Esophagus squamous epithelium (tissue), 5 donors: ENCODE measurements at regions not wholly inside any gene's neighbourhood (a gene's known extent, or its start where the extent isn't known, plus 50 kb on each side); places are given as distances from the start of the nearest gene placed in this dataset.

Experiments
- DNase-seq: peaks from one replicate; lab custom pipeline; 2025; lab: John Stamatoyannopoulos, UW
- H3K27ac ChIP-seq, 4 donors: fragments of 200-600 bp; sonication (generic); one replicate each; pipeline ENCODE4 v1.5.1; 2016 to 2019; ENCODE audit warnings: mild to moderate bottlenecking in 1 of 4
- H3K27me3 ChIP-seq, 4 donors: fragments of 200-600 bp; sonication (generic); 1 replicate in 3 of 4; 2 replicates in 1 of 4; pipeline versions ENCODE4 v1.5.1 to v1.6.0; 2017 to 2021; ENCODE audit warnings: antibody characterized with exemption in 1 of 4
- H3K36me3 ChIP-seq, 3 donors: fragments of 200-600 bp; sonication (generic); one replicate each; pipeline ENCODE4 v1.5.1; 2016 to 2019
- H3K4me1 ChIP-seq, 3 donors: fragments of 200-600 bp; sonication (generic); one replicate each; pipeline ENCODE4 v1.5.1; 2017 to 2019
- H3K4me3 ChIP-seq, 4 donors: fragments of 200-600 bp; sonication (generic); 1 replicate in 3 of 4; 2 replicates in 1 of 4; pipeline ENCODE4 v1.5.1; 2016 to 2019; ENCODE audit warnings: mild to moderate bottlenecking in 2 of 4, moderate library complexity in 1 of 4
- H3K9me3 ChIP-seq, 3 donors: fragments of 200-600 bp; sonication (generic); one replicate each; pipeline ENCODE4 v1.5.1; 2016 to 2019
- CTCF ChIP-seq, 6 experiments: fragments of 450-650 bp in 4 of 6; fragments of 200-600 bp in 2 of 6; sonication (generic) in 2 of 6; IDR thresholded peaks; one replicate each; pipeline ENCODE4 v1.5.1; 2016 to 2019; ENCODE audit warnings: antibody characterized with exemption in 6 of 6, mild to moderate bottlenecking in 4 of 6, moderate library complexity in 4 of 6
- POLR2A ChIP-seq, 4 donors: fragments of 450-650 bp; IDR thresholded peaks; one replicate each; pipeline ENCODE4 v1.6.1; 2017; ENCODE audit warnings: antibody characterized with exemption in 4 of 4, mild to moderate bottlenecking in 4 of 4, moderate library complexity in 3 of 4
- WGBS, 2 donors: methylation state at CpG; one replicate each; pipeline ENCODE4 v1.1.5; 2018; 5-methylcytosine and 5-hydroxymethylcytosine counted together
- intact Hi-C: fragments of 100-400 bp; cut with DNase I; formaldehyde crosslinking; loops from one replicate; pipeline ENCODE4 v1.15.0; 2022
- donor health status: DM: yes; HTN: yes; CAD: no.

- Histone ChIP-seq H3K4me1 (peaks cover 0 to 53% (median 34%) of the 10 kb centered on the region in 3 donors), H3K27ac (peak overlapping the region in 3 of 4 donors; percentile 62 to 86 (median 72)), H3K4me3 (peak overlapping the region in 1 of 4 donors; percentile 35), H3K9me3 (no peaks in the 10 kb centered on the region), H3K27me3 (peaks cover 0 to 18% (median 0%) of the 10 kb centered on the region in 4 donors), H3K36me3 (no peaks in the 10 kb centered on the region)
- 18 to 26% methylated on average over 12 to 17 of the region's 18 CpGs for WGBS, 2 donors
- TF ChIP-seq POLR2A (IDR thresholded peaks at IDR 0.05) (no peak), CTCF (IDR thresholded peaks at IDR 0.05) (peak; percentile 57 to 84 (median 78))
- DNase-seq, result peak; percentile 13
- intact Hi-C loops, result no loop called here
These were observed 167.5 kb upstream of the HABP2 start for GRCh38 chr10:113385021-113385999.

GRCh38 chr10:113386005-113386404, 166.8 kb upstream of the HABP2 start:
- H3K4me3 ChIP-seq, result peak overlapping the region in 1 of 4 donors; percentile 21
- WGBS, 2 donors, result 16 to 32% methylated on average over 3 of the region's 3 CpGs
- H3K9me3 ChIP-seq, result no peaks in the 10 kb centered on the region
- intact Hi-C loops, result no loop called here
- H3K4me1 ChIP-seq, result peaks cover 0 to 53% (median 34%) of the 10 kb centered on the region in 3 donors
- TF ChIP-seq POLR2A (IDR thresholded peaks at IDR 0.05) (no peak), CTCF (IDR thresholded peaks at IDR 0.05) (no peak)
- H3K27ac ChIP-seq, result peak overlapping the region in 3 of 4 donors; percentile 62 to 86 (median 72)
- H3K27me3 ChIP-seq, result peaks cover 0 to 18% (median 0%) of the 10 kb centered on the region in 4 donors
- no peaks in the 10 kb centered on the region for H3K36me3 ChIP-seq
- DNase-seq, result no peak

- WGBS, 2 donors, result 78 to 85% methylated on average over 4 to 5 of the region's 5 CpGs
- Histone ChIP-seq H3K4me3 (no peak overlapping the region), H3K36me3 (no peaks in the 10 kb centered on the region), H3K27me3 (peaks cover 0 to 14% (median 0%) of the 10 kb centered on the region in 4 donors), H3K27ac (no peak overlapping the region), H3K4me1 (peaks cover 0 to 20% (median 17%) of the 10 kb centered on the region in 3 donors), H3K9me3 (no peaks in the 10 kb centered on the region)
- DNase-seq, result no peak
- TF ChIP-seq CTCF (IDR thresholded peaks at IDR 0.05) (no peak), POLR2A (IDR thresholded peaks at IDR 0.05) (no peak)
- intact Hi-C loops, result no loop called here
These were observed 162.9 kb upstream of the HABP2 start for GRCh38 chr10:113389969-113390368.

- no peak for DNase-seq
- no peaks in the 10 kb centered on the region for H3K36me3 ChIP-seq
These were observed 162.0 kb upstream of the HABP2 start for GRCh38 chr10:113390896-113391295.

More at GRCh38 chr10:113390896-113391295, 162.0 kb upstream of the HABP2 start:
- Histone ChIP-seq H3K27ac (no peak overlapping the region), H3K9me3 (no peaks in the 10 kb centered on the region), H3K4me1 (peaks cover 0 to 11% (median 8%) of the 10 kb centered on the region in 3 donors), H3K4me3 (no peak overlapping the region), H3K27me3 (peaks cover 0 to 14% (median 0%) of the 10 kb centered on the region in 4 donors)
- 76 to 83% methylated on average over 4 of the region's 4 CpGs for WGBS, 2 donors
- no peak for TF ChIP-seq CTCF (IDR thresholded peaks at IDR 0.05)
- TF ChIP-seq POLR2A (IDR thresholded peaks at IDR 0.05), result no peak
- intact Hi-C loops, result no loop called here
